ENCODE measurements at regions not wholly inside any gene's neighbourhood (a gene's known extent, or its start where the extent isn't known, plus 50 kb on each side); places are given as distances from the start of the nearest gene placed in this dataset.

DNA sequence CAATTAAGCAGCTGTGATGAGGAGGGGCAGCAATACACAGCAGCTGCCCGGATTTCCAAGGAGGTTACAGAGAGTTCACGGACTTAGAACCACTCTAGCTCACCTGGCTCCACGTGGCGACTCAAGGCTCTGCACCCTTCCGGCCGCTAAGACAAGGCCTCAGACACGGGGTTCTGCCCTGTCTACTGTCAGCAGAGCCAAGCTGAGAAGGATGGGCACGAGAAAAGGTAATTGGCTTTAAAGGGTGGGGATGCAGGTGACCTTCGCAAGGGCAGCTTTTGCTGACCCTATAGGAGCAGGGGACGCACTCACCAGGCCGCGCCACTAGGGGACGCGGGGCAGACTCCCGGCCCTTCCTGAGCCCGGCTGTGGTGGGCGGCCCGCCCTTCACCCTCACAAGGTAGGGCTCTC is 152.4 kb downstream of the KIF20B start:
- DNase-seq (ENCODE audit: low spot score), result peak; percentile 46
- TF ChIP-seq, protein P1, sequence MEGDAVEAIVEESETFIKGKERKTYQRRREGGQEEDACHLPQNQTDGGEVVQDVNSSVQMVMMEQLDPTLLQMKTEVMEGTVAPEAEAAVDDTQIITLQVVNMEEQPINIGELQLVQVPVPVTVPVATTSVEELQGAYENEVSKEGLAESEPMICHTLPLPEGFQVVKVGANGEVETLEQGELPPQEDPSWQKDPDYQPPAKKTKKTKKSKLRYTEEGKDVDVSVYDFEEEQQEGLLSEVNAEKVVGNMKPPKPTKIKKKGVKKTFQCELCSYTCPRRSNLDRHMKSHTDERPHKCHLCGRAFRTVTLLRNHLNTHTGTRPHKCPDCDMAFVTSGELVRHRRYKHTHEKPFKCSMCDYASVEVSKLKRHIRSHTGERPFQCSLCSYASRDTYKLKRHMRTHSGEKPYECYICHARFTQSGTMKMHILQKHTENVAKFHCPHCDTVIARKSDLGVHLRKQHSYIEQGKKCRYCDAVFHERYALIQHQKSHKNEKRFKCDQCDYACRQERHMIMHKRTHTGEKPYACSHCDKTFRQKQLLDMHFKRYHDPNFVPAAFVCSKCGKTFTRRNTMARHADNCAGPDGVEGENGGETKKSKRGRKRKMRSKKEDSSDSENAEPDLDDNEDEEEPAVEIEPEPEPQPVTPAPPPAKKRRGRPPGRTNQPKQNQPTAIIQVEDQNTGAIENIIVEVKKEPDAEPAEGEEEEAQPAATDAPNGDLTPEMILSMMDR (IDR thresholded peaks at IDR 0.05; ENCODE audit: unreplicated experiment), result peak; percentile 63
- H3K36me3 Mint-ChIP-seq (ENCODE audit: low read depth, unreplicated experiment), result no peaks in the 10 kb centered on the region
- H3K9me3 Mint-ChIP-seq (ENCODE audit: unreplicated experiment), result no peaks in the 10 kb centered on the region
- no peak overlapping the region for H3K4me3 Mint-ChIP-seq (ENCODE audit: unreplicated experiment)
- H3K27me3 Mint-ChIP-seq (ENCODE audit: unreplicated experiment), result no peaks in the 10 kb centered on the region
- no peaks in the 10 kb centered on the region for H3K4me1 Mint-ChIP-seq (ENCODE audit: unreplicated experiment)
- no peak overlapping the region for H3K27ac Mint-ChIP-seq (ENCODE audit: unreplicated experiment)

DNA sequence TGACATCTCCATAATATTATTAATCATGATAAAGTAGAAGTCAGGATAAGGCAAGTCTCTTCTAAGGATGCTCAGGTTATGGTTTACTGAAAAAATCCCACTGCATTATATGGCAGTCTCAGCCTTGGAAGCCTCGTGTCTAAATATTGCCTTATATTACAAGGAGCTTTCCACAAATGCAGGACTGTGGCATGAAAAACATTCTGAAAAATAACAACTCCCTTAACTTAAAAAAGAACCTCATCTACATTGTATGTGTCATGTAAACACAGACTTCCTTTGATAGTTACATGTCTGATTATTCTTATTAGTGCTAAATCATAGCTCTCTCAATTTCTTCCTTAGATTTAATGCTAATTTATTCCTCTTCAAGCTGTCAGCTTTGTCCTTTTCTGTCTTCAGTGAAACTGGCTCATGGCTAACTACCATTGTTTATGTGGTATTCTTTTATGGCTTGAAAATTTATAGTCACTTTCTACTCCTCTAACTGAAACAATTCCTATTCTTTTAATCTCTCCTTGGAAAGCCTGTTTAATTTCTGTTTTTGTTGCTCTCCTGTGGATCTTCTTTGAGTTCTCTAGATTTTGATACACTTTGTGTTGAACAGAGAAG is 156.1 kb downstream of the KIF20B start:
- no peaks in the 10 kb centered on the region for H3K9me3 Mint-ChIP-seq (ENCODE audit: unreplicated experiment)
- no peak overlapping the region for H3K27ac Mint-ChIP-seq (ENCODE audit: unreplicated experiment)
- DNase-seq (ENCODE audit: low spot score), result no peak
- H3K27me3 Mint-ChIP-seq (ENCODE audit: unreplicated experiment), result no peaks in the 10 kb centered on the region
- no peaks in the 10 kb centered on the region for H3K4me1 Mint-ChIP-seq (ENCODE audit: unreplicated experiment)
- TF ChIP-seq, protein P1 (IDR thresholded peaks at IDR 0.05; ENCODE audit: unreplicated experiment), result no peak
- H3K36me3 Mint-ChIP-seq (ENCODE audit: low read depth, unreplicated experiment), result no peaks in the 10 kb centered on the region
- no peak overlapping the region for H3K4me3 Mint-ChIP-seq (ENCODE audit: unreplicated experiment)

DNA sequence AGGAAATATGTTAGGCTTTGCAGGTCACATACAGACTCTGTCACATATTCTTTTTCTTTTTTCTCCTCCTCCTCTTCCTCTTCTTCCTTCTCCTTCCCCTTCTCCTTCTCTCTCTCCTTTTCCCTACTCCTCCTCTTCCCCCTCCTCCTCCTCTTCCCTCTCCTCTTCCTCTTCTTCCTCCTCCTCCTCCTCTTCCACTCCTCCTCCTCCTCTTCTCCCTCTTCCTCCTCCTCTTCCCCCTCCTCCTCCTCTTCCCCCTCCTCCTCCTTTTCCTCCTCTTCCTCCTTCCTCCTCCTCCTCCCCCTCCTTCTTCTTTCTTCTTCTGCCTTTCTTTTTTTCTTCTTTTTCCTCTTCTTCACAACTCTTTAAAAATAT is 159.8 kb downstream of the KIF20B start:
- Mint-ChIP-seq H3K4me3 (ENCODE audit: unreplicated experiment) (no peak overlapping the region), H3K36me3 (ENCODE audit: low read depth, unreplicated experiment) (no peaks in the 10 kb centered on the region), H3K9me3 (ENCODE audit: unreplicated experiment) (no peaks in the 10 kb centered on the region), H3K27me3 (ENCODE audit: unreplicated experiment) (no peaks in the 10 kb centered on the region), H3K27ac (ENCODE audit: unreplicated experiment) (no peak overlapping the region), H3K4me1 (ENCODE audit: unreplicated experiment) (no peaks in the 10 kb centered on the region)
- TF ChIP-seq, protein P1 (IDR thresholded peaks at IDR 0.05; ENCODE audit: unreplicated experiment), result no peak
- DNase-seq (ENCODE audit: low spot score), result no peak

DNA sequence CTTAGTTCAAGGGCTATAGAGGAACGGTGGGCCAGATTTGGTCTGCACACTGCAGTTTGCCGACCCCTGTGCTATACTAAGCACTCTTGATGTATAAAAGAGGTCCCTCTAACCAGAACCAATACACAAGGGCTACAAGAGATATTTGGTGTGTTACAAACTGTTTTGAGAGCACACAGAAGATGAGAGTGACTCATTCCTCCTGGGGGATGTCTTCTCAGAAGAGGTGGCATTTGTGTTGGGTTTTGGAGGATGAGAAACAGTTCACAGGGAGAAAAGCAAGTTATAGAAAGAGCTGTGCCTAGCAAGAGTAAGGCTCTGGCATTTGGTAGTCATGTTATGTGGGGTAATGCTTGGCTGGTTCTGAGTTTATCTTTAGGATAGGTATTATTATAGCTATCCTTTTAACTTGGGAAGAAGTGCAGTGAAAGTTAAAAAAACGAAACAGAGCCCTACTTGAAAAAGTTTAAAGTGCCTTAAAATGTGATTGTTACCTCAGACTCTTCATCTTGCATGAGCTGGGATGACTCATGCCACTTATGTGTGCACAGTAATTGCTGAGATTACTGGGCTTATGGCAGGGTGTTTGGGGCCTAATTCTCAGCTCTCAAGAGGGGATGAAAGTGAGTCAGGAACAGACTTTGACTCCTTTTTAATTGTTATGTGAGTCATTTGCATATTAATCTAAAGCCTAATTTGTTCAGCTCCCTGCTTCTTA is 160.4 kb downstream of the KIF20B start:
- Mint-ChIP-seq H3K27me3 (ENCODE audit: unreplicated experiment) (no peaks in the 10 kb centered on the region), H3K4me1 (ENCODE audit: unreplicated experiment) (no peaks in the 10 kb centered on the region), H3K4me3 (ENCODE audit: unreplicated experiment) (no peak overlapping the region), H3K36me3 (ENCODE audit: low read depth, unreplicated experiment) (no peaks in the 10 kb centered on the region), H3K27ac (ENCODE audit: unreplicated experiment) (no peak overlapping the region), H3K9me3 (ENCODE audit: unreplicated experiment) (no peaks in the 10 kb centered on the region)
- TF ChIP-seq, protein P1 (IDR thresholded peaks at IDR 0.05; ENCODE audit: unreplicated experiment), result no peak
- no peak for DNase-seq (ENCODE audit: low spot score)

DNA sequence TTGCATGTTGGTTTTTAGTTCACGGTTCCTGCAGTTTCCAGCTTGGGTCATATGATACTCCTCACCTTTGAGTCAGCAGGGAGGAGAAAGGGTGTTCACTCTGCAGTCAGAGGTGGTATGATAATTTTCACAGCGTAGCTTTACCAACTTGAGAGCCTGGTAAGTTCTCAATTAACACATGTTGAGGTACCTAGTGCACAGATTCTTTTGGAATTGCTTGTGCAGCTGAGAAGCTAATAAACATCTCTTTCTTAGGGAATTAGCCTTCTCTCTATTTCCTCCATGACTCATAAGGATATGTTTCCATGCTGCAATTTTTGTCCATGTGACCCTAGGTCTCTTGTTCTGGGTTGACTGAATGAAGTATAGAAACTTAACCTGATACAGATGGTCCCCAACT is 166.6 kb downstream of the KIF20B start:
- Mint-ChIP-seq H3K27me3 (ENCODE audit: unreplicated experiment) (no peaks in the 10 kb centered on the region), H3K36me3 (ENCODE audit: low read depth, unreplicated experiment) (no peaks in the 10 kb centered on the region), H3K4me3 (ENCODE audit: unreplicated experiment) (no peak overlapping the region), H3K4me1 (ENCODE audit: unreplicated experiment) (no peaks in the 10 kb centered on the region), H3K9me3 (ENCODE audit: unreplicated experiment) (no peaks in the 10 kb centered on the region), H3K27ac (ENCODE audit: unreplicated experiment) (no peak overlapping the region)
- no peak for DNase-seq (ENCODE audit: low spot score)
- TF ChIP-seq, protein P1 (IDR thresholded peaks at IDR 0.05; ENCODE audit: unreplicated experiment), result no peak

All from endothelial cell (in vitro differentiated cells).